HG02623 (cell line): ENCODE measurements at regions not wholly inside any gene's neighbourhood (a gene's known extent, or its start where the extent isn't known, plus 50 kb on each side); places are given as distances from the start of the nearest gene placed in this dataset.

Source experiments
- ATAC-seq: cut with Tn5 transposase; IDR thresholded peaks from one replicate; pipeline ENCODE4 v1.9.1; 2021; ENCODE audit warnings: moderate library complexity; ENCODE audit not compliant: unreplicated experiment

DNA sequence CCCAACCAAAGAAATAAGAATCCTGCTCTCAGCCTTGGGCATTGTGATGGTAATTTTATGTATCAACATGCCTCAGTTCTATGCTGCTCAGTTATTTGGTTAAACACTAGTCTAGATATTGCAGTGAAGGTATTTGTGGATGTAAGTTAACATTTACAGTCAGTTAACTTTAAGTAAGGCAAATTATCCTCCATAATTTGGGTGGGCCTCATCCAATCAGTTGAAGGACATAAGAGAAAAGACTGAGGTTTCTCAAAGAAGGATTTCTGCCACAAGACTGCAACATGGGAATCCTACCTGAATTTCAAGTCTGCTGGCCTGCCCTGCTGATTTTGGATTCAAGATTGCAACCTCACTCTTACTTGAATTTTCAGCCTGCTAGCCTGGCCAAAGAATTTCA lies 975.5 kb upstream of the ACVR2A start:
- no peak for ATAC-seq

DNA sequence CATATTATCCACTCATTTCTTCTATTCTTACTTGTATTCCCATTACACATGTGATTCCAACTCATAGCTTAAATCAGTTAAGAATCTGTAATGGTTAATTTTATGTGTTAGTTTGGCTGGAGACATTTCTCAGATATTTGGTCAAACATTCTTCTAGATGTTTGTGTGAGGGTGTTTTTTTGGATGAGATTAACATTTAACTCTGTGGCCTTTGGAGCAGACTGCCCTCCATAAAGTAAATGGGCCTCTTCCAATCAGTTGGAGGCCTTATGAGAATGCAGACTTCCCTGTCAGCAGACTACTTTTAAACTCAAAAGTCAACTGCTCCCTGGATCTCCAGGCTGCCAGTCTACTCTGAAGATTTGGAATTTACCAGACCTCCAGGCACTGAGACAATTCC lies 976.8 kb upstream of the ACVR2A start:
- ATAC-seq, result no peak

DNA sequence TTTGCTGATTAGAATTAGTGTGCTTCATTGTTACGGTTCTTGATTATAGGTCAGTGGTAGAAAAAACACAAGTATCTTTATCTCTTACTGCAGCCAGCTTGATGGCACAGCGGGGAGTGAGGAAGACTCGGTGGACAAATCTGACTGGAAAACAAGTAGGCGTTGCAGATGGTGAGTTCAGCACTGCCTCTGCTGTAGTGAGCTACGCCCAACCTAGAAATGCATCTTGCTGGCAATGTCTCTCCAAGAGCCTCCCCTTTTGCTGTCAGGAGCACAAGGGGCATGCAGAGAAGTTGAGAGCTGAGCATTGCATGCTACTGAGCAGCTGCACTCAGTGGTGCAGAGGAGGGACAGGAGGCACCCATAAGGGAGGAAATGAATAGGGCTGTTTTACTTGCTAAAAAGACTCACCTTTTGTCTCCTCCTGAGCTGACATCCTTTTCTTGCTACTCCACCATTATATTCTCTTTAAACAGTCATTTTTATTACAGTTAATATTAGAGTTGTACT lies 977.3 kb upstream of the ACVR2A start:
- no peak for ATAC-seq

DNA sequence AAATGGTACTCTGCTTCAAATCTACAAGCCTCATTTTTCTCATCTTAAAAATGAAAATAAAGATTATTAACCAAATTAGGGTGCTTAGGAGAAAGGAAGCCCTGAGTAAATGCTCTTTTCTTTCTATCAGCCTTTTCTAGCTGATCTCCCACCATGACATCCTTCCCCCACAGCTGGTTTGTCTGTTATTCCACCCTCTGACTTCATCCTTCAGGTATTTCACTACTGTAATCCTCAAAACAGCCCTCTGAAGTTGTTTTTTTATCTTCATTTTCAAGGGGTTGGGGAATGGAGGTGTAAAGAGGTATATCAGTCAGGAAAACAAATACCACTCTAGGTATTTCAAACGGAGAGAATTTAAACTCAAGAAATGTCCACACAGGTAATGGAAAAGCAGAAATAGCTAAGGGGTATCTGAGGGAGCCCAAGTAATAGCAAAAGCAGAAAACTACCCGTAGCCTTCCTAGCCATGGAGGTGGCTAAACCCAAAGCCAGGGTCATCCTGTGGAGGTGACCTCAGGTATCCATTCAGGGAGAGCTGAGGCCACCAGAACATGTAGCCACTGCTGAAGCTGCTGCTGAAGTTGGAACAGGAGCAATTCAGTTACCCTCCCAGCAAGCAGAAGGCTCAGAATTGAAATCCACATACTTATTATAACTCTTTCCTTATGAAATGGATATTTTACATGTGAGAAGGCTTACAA lies 990.9 kb upstream of the ACVR2A start:
- ATAC-seq, result no peak

DNA sequence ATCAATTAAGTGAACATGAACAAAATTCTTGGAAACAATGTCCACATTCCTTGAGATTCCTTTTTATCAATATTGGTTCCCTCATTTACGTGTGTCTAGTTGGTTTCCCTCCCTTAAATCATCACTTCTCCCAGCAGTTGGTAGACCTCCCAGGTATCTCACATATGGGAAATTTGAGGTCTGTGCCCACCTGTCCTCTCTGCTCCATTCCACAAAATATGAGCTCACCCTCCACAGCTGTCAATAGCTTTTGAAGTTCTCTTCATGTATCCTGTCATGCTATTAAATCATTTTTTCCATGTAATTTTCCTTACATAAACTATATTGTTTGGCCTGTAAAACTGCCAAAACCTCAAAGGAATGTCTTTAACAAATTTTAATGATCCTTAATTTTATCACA lies 992.2 kb upstream of the ACVR2A start:
- ATAC-seq, result no peak

DNA sequence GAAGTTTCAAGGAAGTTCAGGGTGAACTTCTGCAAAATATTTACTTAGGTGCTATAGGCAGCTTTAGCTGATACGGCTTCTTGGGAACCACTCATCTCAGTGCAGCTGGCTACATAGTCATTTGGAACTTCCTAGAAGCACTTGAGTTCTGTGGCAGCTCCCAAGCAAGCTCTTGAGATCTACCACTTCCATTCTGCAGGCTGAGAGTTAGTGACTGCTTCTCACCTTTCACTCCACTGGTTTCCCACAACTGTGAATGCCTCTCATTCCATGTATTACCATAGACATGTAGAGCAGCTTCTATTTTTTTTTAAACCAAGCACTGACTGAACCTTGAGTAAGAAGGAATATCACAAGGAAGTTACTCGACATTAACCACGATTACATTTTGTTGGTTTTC lies 994.1 kb upstream of the ACVR2A start:
- ATAC-seq, result no peak

DNA sequence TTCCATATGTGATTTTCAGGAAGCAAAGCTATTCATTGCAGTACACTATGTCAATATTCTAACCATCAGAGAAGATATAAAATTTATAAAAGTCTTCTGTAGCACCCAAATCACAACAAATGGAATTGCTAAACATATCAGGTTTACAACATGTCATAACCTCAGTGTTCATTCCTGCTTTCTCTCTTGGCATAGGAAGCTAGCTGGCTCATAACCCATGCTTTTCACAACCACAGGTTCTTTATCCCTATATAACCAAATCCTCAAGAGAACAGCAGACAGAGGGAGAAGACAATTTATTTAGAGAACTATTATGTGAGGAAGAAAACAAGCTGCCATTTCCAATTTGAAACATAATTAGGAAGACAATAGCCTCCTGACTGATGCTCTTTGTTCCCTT lies 997.0 kb upstream of the ACVR2A start:
- no peak for ATAC-seq

DNA sequence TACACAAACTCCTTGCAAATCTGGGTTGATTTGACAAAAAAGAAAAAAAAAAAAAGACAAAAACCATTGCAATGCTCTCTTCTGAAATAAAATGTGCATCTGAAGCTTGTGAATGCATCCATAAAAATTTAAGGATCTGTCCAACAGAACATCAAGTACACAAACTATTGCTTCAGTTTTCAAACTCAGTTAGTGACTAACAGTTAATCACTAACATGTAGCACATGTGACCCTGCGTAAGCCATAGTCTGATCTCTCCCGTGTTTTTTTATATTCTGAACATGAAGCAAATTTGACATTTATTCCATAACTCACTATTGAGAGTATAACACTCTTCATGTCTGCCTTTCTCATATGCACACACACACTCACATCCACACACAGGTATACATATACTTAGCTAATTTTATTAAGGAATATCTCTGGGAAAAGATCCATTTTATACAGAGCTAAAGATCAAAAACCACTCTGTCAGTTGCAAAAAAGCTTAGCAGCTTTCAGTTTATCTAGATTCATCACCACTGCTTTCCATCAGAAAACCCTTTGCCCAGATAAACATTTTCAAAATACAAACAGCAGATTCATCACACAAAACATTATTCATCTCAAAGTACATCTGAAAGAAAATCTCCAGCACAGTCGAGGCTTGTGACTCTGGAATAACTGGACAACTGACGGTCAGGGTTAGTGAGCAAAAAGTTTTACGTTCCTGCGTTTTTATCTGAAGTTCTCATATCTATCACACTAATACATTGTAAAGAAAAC lies 1000.4 kb upstream of the ACVR2A start:
- no peak for ATAC-seq

DNA sequence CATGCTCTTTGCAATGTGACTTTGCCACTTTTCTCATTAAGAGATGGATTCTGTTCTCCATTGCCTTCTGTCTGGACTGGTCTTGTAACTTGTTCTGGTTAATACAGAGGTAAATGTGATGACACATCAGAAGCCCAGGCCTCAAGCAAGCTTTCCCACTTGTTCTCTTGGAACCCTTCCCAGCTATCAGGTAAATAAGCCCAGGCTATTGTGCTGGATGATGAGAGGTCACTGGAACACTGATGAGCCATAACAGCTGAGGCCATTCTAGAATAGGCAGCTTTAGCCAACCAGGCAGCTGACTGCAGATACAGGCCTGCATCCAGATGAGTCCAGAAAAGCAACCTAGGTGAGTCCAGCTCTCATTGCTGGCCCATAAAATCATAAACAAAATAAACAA lies 1007.0 kb upstream of the ACVR2A start:
- ATAC-seq, result no peak

DNA sequence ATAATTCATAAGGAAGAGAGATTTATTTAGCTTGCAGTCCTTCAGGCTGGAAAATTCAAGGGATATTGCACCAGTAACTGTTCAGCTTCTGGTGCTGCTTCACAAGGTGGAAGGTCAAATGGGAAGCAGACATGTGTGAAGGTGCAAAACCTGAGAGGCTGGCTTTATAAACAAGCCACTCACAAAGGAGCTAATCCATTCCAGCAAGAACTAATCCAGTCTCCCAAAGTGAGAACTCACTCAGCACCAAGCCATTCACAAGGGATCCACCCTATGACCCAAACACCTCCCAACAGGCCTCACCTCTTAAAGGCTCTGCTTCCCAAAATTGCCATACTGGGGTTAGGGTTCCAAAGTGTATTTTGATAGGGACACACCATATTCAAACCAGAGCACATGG lies 1018.4 kb upstream of the ACVR2A start:
- no peak for ATAC-seq

DNA sequence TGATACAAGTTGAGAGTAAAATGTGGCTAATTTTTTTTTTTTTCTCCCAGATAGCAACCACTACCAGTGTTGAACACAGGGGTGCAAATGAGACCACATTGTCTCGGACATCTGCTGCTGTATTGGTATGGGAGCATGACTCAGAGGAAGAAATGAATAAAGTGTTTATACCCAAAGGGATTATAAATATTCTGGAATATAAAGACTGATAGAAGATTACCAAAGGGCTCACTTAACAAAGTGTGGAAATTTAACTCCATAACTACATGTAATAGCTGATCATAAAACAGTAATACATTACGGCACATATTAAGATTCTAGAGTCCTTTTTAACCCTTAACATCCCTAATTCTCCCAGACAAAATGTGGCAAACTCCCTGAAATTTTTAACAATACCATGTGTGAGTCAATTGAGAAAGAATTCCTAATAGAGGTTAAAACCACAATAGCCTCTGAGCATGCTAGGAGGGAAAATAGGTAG lies 1023.0 kb upstream of the ACVR2A start:
- no peak for ATAC-seq

DNA sequence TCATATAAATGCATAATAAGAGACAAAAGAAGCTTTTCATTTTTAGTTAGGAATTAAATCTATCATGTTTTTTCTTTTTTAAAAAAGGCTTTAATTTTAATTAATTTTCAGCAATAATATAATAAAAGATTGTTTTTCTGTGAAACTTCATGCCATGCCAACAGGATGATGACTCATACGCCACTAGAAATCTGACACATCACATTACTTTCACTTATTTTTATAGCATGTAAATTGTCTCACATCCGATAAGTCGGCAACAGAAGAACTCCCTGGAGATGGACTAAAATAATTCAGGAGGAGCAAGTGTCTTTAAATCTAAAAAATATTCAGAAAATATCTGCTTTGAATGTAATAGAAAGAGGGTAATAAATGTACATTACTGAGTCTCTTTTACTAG lies 1024.2 kb upstream of the ACVR2A start:
- no peak for ATAC-seq

DNA sequence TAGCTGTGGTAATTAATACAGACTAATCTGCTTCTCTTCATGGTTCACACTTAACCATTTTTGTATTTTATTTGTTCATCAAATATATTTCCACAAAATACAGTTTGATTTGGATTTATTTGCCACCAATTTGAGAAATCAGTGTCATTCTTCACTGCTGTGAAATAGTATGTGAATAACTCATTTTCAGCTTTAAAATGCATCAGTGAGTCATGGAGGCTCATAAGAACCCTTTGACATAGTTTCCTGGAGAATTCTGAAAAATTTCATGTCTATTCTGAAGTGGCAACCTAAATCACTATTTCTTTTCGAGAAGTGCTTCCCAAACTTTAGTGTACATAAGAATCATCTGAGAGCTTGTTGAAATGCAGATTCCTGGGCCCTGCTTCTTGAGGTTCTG lies 1026.7 kb upstream of the ACVR2A start:
- no peak for ATAC-seq

DNA sequence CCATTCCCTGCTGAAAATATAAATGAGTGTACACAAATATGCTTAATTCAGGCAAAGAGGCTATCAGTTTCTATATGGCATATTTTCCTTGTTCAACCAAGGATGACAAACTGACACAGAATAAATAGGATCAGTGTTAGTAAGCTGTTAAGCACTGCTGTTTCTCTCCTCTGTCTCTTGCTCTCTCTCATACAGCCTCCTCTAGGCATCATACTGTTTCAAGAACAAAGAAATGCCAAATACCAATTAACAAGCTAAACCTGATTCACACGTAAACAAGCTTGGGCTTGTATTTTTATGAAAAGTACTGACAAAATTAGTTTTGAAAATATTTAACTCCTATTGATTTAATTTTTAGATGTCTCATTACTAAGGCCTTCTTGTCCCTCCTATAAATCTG lies 1027.2 kb upstream of the ACVR2A start:
- ATAC-seq, result no peak

DNA sequence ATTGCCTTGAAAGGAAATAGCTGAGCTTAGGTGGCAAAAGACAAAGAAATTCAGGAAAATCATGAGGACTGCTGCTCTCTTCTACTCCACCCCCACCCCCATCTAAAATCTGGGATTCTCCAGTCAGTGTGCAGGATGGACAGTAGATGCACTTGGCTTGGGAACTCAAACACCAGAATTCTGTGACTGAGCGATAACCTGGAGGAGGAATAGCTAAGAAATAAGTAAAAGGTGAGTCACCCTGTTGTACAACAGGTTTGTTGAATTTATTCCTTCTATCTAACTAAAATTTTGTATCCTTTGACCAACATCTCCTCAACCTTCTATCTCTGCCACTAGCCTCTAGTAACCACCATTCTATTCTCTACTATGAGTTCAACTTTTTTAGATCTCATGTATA lies 1029.9 kb upstream of the ACVR2A start:
- ATAC-seq, result no peak

DNA sequence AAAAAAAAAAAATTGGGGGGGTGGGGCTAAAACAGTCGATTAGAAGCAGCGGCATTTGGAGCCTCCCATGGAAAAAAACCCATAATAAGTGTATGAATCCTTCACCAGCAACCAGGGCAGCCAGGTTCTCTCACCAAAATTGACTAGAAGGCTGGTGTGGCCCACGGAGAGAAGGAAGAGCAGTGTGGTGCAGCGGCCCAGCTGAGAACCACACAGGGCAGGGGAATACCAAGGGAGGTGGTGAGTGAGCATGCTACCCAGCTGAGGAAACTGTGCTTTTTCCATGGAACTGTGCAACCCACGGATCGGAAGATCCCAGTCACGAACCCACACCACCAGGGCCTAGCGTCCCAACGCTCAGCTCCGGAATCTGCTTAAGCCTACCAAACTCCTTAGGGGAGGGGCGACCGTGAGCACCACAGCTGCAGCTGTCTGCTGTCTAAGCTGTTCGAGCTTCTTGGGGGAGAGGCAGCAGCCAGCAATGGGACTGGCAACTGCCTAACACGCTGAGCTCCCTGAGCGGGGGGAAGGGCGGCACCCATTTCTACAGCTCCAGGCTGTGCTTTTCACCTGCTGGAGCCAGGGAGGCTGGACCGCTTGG lies 1037.2 kb upstream of the ACVR2A start:
- ATAC-seq, result no peak

DNA sequence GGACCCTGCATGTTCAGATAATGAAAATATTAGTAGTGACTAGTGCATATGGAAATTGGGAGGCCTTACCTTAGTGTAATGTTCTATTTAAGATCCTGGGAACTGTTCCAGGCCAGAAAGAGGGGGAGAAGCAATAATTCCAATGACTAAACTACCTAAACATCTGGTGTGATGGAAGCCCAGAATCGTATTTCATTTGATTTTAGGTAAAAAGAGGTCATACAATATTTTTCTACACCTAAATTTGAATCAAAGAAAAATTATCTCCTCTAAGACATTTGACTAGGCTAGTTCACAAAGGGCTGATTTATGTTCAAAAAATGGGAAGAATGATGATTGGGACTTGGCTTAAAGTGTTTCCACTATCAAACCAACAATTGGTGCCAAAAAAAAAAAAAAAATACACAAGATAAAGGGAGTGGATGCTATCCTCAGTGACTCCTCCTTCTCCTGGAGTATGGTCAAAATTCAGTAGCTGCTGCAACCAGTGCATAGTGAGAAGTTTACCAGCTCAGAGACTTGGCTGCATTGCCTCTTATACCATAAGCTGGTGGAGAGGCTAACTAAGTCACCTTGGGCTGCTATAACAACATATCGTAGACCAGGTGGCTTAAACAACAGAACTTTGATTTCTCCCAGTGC lies 1038.3 kb upstream of the ACVR2A start:
- ATAC-seq, result no peak

DNA sequence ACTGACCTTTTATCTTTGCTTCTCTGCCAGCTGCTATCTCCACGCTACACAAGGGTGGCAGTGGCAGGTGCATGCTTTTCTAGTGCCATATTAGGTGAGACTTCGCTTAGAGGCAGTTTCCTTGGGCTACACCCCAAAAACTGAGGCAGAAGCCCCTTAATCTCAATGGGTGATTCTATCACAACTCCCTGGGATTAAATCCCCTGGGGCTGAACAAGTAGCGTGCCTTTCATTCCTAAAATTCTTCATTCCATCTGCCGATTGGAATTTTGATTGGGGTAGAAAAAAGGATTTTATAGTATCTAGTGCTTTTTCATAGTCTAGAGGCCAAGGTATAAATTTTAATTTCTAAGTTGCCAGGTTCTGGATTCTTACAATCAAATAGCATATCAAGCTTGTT lies 1040.5 kb upstream of the ACVR2A start:
- ATAC-seq, result no peak

DNA sequence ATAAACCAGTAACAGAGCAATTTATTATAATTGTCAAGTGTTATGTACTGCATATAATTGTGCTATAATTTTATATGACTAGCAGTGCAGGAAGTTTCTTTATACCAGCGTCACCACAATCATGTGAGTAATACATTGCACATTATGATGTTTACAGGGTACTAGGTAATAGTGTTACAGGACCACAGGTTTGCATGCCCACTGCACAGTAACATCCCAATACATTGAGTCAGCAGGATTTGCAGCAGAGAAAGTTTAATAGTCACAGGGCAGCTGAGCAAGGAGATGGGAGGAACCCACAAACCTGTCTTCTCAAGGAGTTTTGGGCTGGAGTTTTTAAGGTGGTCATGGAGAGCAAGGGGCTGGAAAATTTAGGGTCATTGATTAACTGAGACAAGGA lies 1042.9 kb upstream of the ACVR2A start:
- ATAC-seq, result no peak

DNA sequence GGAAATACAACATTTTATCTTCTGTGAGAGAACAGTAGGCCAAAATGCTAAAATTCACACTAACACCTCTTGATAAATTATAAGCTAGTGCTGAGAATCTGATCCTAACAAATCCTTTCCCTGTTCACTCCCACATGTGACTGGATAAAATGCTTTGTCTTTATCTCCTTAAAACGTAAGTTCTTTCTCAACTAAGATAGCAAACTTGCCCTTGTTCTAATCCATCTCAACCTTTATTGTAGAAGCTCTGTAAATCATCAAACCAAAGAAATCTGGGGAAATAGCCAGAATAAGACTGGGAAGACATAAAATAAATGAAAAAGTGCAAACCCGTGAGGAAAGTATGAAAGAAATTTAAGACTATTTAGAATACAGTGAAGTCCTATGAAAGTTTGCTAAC lies 1058.4 kb upstream of the ACVR2A start:
- ATAC-seq, result no peak

DNA sequence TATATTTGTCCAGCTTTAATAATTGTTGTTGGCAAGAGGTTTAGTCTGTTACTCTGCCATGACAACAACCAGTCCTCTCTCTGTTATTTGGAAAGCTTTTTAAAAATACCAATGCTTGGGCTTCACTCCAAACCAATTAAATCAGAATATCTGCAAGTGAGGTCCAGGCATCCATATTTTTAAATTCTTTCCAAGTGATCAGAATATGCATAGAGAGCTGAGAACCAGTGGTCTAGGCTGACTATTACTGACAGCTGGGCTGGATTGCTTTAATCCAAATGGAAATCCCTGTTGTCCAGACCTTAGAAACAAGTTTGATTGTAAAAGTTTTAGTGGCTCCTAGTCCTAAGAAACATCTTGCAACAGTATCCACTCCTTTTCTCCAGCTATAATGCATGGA lies 1059.7 kb upstream of the ACVR2A start:
- ATAC-seq, result no peak

DNA sequence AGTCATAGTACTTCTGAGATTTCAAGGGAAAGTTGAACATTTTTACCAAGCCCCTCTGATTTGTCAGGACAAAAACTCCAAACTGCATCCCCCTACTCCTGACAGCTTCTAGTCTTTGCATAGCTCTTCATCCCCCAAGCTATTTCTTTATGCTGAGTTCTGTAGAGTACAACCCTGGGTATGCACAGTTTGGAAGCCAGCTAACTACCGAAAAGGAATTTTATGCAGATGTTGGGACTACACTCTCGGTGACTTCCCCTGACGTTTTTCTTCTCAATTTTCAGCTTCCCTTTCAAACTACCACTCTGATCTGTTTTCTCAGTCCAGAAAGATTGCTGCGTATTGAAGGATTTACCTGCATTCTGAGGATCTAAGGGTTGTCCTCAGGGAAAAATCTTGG lies 1060.2 kb upstream of the ACVR2A start:
- no peak for ATAC-seq
